Adrenal gland (tissue), 5 donors: ENCODE measurements at regions not wholly inside any gene's neighbourhood (a gene's known extent, or its start where the extent isn't known, plus 50 kb on each side); places are given as distances from the start of the nearest gene placed in this dataset.

Experiments used
- CTCF ChIP-seq, 6 experiments: fragments of 450-650 bp in 4 of 6; fragments of 200-600 bp in 2 of 6; sonication (generic) in 1 of 6; IDR thresholded peaks; 1 replicate in 5 of 6; 2 replicates in 1 of 6; pipeline versions ENCODE4 v1.5.1 to v1.8.0; 2016 to 2021; ENCODE audit warnings: antibody characterized with exemption in 6 of 6, mild to moderate bottlenecking in 2 of 6, moderate library complexity in 1 of 6
- POLR2A ChIP-seq, 2 donors: fragments of 450-650 bp; IDR thresholded peaks; one replicate each; pipeline ENCODE4 v1.6.1; 2017; ENCODE audit warnings: antibody characterized with exemption in 2 of 2, mild to moderate bottlenecking in 2 of 2, moderate library complexity in 1 of 2
- donor health status: DM: no; HTN: no; CAD: no.

GRCh38 chr14:54085232-54085761 lies 128.7 kb upstream of the BMP4 start:
- TF ChIP-seq CTCF (IDR thresholded peaks at IDR 0.05): no peak
- TF ChIP-seq POLR2A (IDR thresholded peaks at IDR 0.05): no peak
